HG03103 (cell line): ENCODE measurements at regions not wholly inside any gene's neighbourhood (a gene's known extent, or its start where the extent isn't known, plus 50 kb on each side); places are given as distances from the start of the nearest gene placed in this dataset.

Source experiments
- ATAC-seq: cut with Tn5 transposase; IDR thresholded peaks from one replicate; pipeline ENCODE4 v1.9.1; 2021; ENCODE audit warnings: low read depth; ENCODE audit not compliant: unreplicated experiment

DNA sequence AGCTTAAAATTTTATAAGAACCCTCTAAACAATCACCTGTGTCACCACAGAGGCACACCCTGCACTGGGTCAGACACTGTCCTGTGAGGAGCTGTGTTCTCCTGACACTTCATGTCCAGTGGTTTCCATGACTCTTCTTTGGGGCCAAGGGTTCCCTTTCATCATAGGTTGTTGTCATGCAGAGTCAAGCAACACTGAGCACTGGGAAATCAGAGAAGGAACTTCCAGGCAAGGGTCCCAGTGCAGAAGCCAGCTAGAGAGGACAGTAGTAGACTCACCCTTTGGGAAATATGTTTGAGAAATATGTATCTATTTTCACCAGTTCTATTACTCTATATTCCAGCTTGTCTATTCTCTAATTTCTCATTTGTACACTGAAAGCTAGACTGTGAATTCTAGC is 56.4 kb upstream of the PRSS58 start:
- ATAC-seq, result no peak

- no peak for ATAC-seq
Observed at GRCh38 chr7:142313528-142313927, 55.7 kb upstream of the PRSS58 start.

DNA sequence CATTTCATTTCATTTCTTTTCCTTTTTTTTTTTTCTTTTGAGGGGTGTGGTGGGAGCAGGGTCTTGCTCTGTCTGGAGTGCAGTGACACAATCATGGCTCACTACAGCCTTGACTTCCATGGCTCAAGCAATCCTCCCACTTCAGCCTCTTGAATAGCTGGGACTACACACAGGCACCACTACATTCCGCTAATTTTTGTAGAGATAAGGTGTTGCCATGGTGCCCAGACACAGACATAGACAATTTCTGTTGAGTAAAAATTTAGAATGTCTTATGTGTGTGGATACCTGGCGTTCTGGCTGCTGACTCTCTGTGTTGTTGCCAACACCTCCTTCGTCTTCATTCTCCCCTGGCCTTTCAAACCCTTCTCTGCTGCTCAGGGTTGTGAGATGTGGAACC is 54.0 kb upstream of the PRSS58 start:
- no peak for ATAC-seq

DNA sequence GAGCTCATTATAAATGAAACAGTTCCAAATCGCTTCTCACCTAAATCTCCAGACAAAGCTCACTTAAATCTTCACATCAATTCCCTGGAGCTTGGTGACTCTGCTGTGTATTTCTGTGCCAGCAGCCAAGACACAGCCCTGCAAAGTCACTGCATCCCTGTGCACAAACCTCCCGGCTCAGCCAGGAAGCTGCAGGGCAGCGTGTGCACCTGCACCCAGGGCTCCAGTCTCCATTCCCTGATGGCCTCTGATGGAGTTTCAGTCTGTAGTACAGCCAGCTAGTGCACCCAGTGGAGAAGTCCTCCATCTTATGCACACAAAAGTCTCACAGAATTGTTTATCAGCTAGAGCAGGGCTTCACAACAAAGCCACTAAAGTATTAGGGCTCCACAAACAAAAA is 51.1 kb upstream of the PRSS58 start:
- no peak for ATAC-seq

DNA sequence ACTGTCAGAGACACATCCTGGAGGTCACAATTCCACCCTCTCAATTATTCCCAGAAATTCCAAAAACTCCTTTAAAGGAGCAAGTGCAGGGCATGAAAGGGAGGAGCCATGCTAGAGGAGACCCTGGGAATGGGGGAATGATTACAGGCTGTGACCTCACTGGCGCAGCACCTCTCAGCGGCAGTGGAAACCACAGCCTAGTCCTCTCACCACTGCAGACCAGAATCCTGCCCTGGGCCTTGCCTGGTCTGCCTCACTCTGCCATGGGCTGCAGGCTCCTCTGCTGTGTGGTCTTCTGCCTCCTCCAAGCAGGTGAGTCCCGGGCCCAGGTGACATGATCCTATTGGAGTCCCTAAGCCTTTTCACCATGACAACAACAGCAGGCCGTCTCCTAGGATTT is 50.5 kb upstream of the PRSS58 start:
- no peak for ATAC-seq
